ENCODE measurements at regions not wholly inside any gene's neighbourhood (a gene's known extent, or its start where the extent isn't known, plus 50 kb on each side); places are given as distances from the start of the nearest gene placed in this dataset.

GRCh38 chr4:11606078-11606477 is 177.4 kb upstream of the HS3ST1 start:
- Histone ChIP-seq H3K4me3 (ENCODE audit: low read depth, low read length, poor library complexity, severe bottlenecking) (no peak overlapping the region), H3K9me3 (ENCODE audit: low read depth, low read length, poor library complexity, severe bottlenecking) (peaks cover 30% of the 10 kb centered on the region), H3K27ac (ENCODE audit: low read depth, low read length, poor library complexity, severe bottlenecking) (no peak overlapping the region), H3K27me3 (replicated peaks; ENCODE audit: insufficient read depth, low read depth, low read length, poor library complexity) (no peaks in the 10 kb centered on the region), H3K4me1 (ENCODE audit: insufficient read depth, low read length, poor library complexity, severe bottlenecking) (no peaks in the 10 kb centered on the region), H3K36me3 (ENCODE audit: insufficient read depth, low read length, poor library complexity, severe bottlenecking) (no peaks in the 10 kb centered on the region)
- TF ChIP-seq, protein P1, sequence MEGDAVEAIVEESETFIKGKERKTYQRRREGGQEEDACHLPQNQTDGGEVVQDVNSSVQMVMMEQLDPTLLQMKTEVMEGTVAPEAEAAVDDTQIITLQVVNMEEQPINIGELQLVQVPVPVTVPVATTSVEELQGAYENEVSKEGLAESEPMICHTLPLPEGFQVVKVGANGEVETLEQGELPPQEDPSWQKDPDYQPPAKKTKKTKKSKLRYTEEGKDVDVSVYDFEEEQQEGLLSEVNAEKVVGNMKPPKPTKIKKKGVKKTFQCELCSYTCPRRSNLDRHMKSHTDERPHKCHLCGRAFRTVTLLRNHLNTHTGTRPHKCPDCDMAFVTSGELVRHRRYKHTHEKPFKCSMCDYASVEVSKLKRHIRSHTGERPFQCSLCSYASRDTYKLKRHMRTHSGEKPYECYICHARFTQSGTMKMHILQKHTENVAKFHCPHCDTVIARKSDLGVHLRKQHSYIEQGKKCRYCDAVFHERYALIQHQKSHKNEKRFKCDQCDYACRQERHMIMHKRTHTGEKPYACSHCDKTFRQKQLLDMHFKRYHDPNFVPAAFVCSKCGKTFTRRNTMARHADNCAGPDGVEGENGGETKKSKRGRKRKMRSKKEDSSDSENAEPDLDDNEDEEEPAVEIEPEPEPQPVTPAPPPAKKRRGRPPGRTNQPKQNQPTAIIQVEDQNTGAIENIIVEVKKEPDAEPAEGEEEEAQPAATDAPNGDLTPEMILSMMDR (conservative IDR thresholded peaks at IDR 0.05; ENCODE audit: low read depth, low read length), result no peak
- no peak for TF ChIP-seq EZH2 (IDR thresholded peaks at IDR 0.05; ENCODE audit: borderline replicate concordance, low read depth, low read length, poor library complexity, severe bottlenecking)
- no peak for DNase-seq (ENCODE audit: low spot score)
- POLR2A ChIA-PET (ENCODE audit: low non-redundant PET), result no interaction called here
- CTCF ChIA-PET, result interaction anchor here (0.5 kb wide), 1 partner anchor 64 kb away, joined by 3 read pairs; no protein-coding TSS in a partner anchor
- intact Hi-C loops (cut with micrococcal nuclease; ENCODE audit: unreplicated experiment), result no loop called here
- BruUV-seq (replicated peaks), result no TSS peak

GRCh38 chr4:11605597-11605996 is 176.9 kb upstream of the HS3ST1 start:
- Histone ChIP-seq H3K4me3 (ENCODE audit: low read depth, low read length, poor library complexity, severe bottlenecking) (no peak overlapping the region), H3K27ac (ENCODE audit: low read depth, low read length, poor library complexity, severe bottlenecking) (no peak overlapping the region), H3K9me3 (ENCODE audit: low read depth, low read length, poor library complexity, severe bottlenecking) (peaks cover 34% of the 10 kb centered on the region), H3K36me3 (ENCODE audit: insufficient read depth, low read length, poor library complexity, severe bottlenecking) (no peaks in the 10 kb centered on the region), H3K27me3 (replicated peaks; ENCODE audit: insufficient read depth, low read depth, low read length, poor library complexity) (no peaks in the 10 kb centered on the region), H3K4me1 (ENCODE audit: insufficient read depth, low read length, poor library complexity, severe bottlenecking) (no peaks in the 10 kb centered on the region)
- intact Hi-C loops (cut with micrococcal nuclease; ENCODE audit: unreplicated experiment), result no loop called here
- BruUV-seq (replicated peaks), result no TSS peak
- no peak for TF ChIP-seq EZH2 (IDR thresholded peaks at IDR 0.05; ENCODE audit: borderline replicate concordance, low read depth, low read length, poor library complexity, severe bottlenecking)
- TF ChIP-seq, protein P1 (conservative IDR thresholded peaks at IDR 0.05; ENCODE audit: low read depth, low read length), result no peak
- DNase-seq (ENCODE audit: low spot score), result no peak
- ChIA-PET CTCF (no interaction called here), POLR2A (ENCODE audit: low non-redundant PET) (no interaction called here)

- CTCF ChIA-PET, result no interaction called here
- no TSS peak for BruUV-seq (replicated peaks)
- H3K27me3 ChIP-seq (replicated peaks; ENCODE audit: insufficient read depth, low read depth, low read length, poor library complexity), result no peaks in the 10 kb centered on the region
- no peak overlapping the region for H3K27ac ChIP-seq (ENCODE audit: low read depth, low read length, poor library complexity, severe bottlenecking)
- intact Hi-C loops (cut with micrococcal nuclease; ENCODE audit: unreplicated experiment), result no loop called here
- H3K36me3 ChIP-seq (ENCODE audit: insufficient read depth, low read length, poor library complexity, severe bottlenecking), result no peaks in the 10 kb centered on the region
- no peak overlapping the region for H3K4me3 ChIP-seq (ENCODE audit: low read depth, low read length, poor library complexity, severe bottlenecking)
- no peaks in the 10 kb centered on the region for H3K4me1 ChIP-seq (ENCODE audit: insufficient read depth, low read length, poor library complexity, severe bottlenecking)
- DNase-seq (ENCODE audit: low spot score), result no peak
- H3K9me3 ChIP-seq (ENCODE audit: low read depth, low read length, poor library complexity, severe bottlenecking), result peaks cover 36% of the 10 kb centered on the region
- TF ChIP-seq EZH2 (IDR thresholded peaks at IDR 0.05; ENCODE audit: borderline replicate concordance, low read depth, low read length, poor library complexity, severe bottlenecking), result no peak
- TF ChIP-seq, protein P1 (conservative IDR thresholded peaks at IDR 0.05; ENCODE audit: low read depth, low read length), result no peak
- POLR2A ChIA-PET (ENCODE audit: low non-redundant PET), result no interaction called here
Measured at GRCh38 chr4:11604821-11605220, 176.1 kb upstream of the HS3ST1 start.

All from A673 (cell line).